Nephron progenitor cell (in vitro differentiated cells): ENCODE measurements at regions not wholly inside any gene's neighbourhood (a gene's known extent, or its start where the extent isn't known, plus 50 kb on each side); places are given as distances from the start of the nearest gene placed in this dataset.
"Not testable (repeated sequence)": the region's sequence is repeated elsewhere in the genome, so short reads cannot be mapped to it uniquely, and the experiment has no call there.

ENCODE experiments used
- DNase-seq: peaks from one replicate; pipeline ENCODE4 v3.0.0; 2021
- H3K27ac Mint-ChIP-seq: 2 replicates; pipeline ENCODE4 v1.8.0; 2021; ENCODE audit warnings: mild to moderate bottlenecking, moderate library complexity, mixed read lengths
- H3K27me3 Mint-ChIP-seq: 2 replicates; pipeline ENCODE4 v1.8.0; 2021; ENCODE audit warnings: mild to moderate bottlenecking, low read depth, mixed read lengths; ENCODE audit not compliant: poor library complexity
- H3K36me3 Mint-ChIP-seq: 2 replicates; pipeline ENCODE4 v1.8.0; 2021; ENCODE audit warnings: low read depth, mixed read lengths
- H3K4me1 Mint-ChIP-seq: 2 replicates; pipeline ENCODE4 v1.8.0; 2021; ENCODE audit warnings: mixed read lengths
- H3K4me3 Mint-ChIP-seq: 2 replicates; pipeline ENCODE4 v1.8.0; 2021; ENCODE audit warnings: mild to moderate bottlenecking, moderate library complexity, mixed read lengths
- H3K9me3 Mint-ChIP-seq: 2 replicates; pipeline ENCODE4 v1.8.0; 2021; ENCODE audit warnings: mild to moderate bottlenecking, moderate library complexity, mixed read lengths
- CTCF ChIP-seq: fragments of 200-600 bp; sonication (generic); IDR thresholded peaks from 2 replicates; pipeline ENCODE4 v1.5.0; 2021; ENCODE audit warnings: antibody characterized with exemption

GRCh38 chr14:84927096-84927827 is 602.7 kb upstream of the FLRT2 start:
- no peaks in the 10 kb centered on the region for H3K9me3 Mint-ChIP-seq
- H3K4me1 Mint-ChIP-seq, result no peaks in the 10 kb centered on the region
- no peaks in the 10 kb centered on the region for H3K36me3 Mint-ChIP-seq
- no peaks in the 10 kb centered on the region for H3K27me3 Mint-ChIP-seq
- no peak overlapping the region for H3K4me3 Mint-ChIP-seq
- no peak for TF ChIP-seq CTCF
- no peak overlapping the region for H3K27ac Mint-ChIP-seq
- DNase-seq, result no peak

DNA sequence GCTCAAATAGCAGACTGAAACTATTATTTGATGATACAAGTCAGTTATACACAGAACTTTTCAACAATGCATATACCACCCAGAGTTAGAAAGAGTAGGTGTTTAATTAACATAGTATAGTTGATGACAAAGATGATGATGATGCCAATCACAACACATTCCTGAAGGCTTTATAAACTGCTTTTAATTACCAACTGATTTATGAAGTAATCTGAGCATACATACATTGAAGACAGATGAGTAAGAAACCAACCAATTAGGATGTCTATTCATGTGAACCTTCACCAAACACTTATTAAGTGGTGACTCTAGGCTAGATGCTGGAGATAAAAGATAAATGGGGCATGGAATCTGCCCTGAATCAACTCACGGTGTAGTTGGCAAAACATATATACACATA is 600.9 kb upstream of the FLRT2 start:
- H3K36me3 Mint-ChIP-seq, result no peaks in the 10 kb centered on the region
- TF ChIP-seq CTCF, result no peak
- no peaks in the 10 kb centered on the region for H3K4me1 Mint-ChIP-seq
- no peak overlapping the region for H3K27ac Mint-ChIP-seq
- H3K9me3 Mint-ChIP-seq, result peaks cover 2% of the 10 kb centered on the region
- no peak for DNase-seq
- H3K4me3 Mint-ChIP-seq, result no peak overlapping the region
- no peaks in the 10 kb centered on the region for H3K27me3 Mint-ChIP-seq

- H3K9me3 Mint-ChIP-seq, result peaks cover 10% of the 10 kb centered on the region
- H3K27ac Mint-ChIP-seq, result no peak overlapping the region
- H3K4me1 Mint-ChIP-seq, result no peaks in the 10 kb centered on the region
- no peak for TF ChIP-seq CTCF
- H3K36me3 Mint-ChIP-seq, result no peaks in the 10 kb centered on the region
- no peaks in the 10 kb centered on the region for H3K27me3 Mint-ChIP-seq
- DNase-seq, result no peak
- H3K4me3 Mint-ChIP-seq, result no peak overlapping the region
Measured at GRCh38 chr14:84929834-84930233, 600.1 kb upstream of the FLRT2 start.

GRCh38 chr14:84937016-84937415 is 592.9 kb upstream of the FLRT2 start:
- H3K9me3 Mint-ChIP-seq, result peaks cover 17% of the 10 kb centered on the region
- peaks cover 8% of the 10 kb centered on the region for H3K4me1 Mint-ChIP-seq
- DNase-seq, result no peak
- H3K27ac Mint-ChIP-seq, result no peak overlapping the region
- no peaks in the 10 kb centered on the region for H3K36me3 Mint-ChIP-seq
- H3K27me3 Mint-ChIP-seq, result peaks cover 7% of the 10 kb centered on the region
- no peak overlapping the region for H3K4me3 Mint-ChIP-seq
- TF ChIP-seq CTCF, result no peak

DNA sequence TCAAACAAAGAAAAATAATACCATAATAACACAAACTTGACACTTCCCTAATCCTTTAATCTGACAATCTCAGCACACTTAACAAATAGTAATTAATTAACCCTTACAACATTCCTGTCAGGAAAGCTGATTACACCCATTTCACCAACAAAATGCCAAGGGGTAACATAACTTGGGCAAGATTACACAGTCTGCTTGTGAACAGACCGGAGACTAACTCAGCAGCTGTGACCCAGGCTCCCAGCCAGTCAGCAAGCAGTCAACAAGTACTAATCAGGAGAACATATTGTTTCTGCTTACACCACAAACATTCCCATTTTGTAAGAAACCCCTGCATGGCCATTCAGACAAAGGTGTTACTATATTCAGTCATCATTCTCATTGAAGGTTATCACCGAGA is 592.5 kb upstream of the FLRT2 start:
- DNase-seq, result no peak
- Mint-ChIP-seq H3K4me3 (no peak overlapping the region), H3K9me3 (peaks cover 17% of the 10 kb centered on the region), H3K27ac (no peak overlapping the region), H3K36me3 (no peaks in the 10 kb centered on the region), H3K27me3 (peaks cover 7% of the 10 kb centered on the region), H3K4me1 (peaks cover 8% of the 10 kb centered on the region)
- TF ChIP-seq CTCF, result no peak

GRCh38 chr14:84944901-84945300 is 585.0 kb upstream of the FLRT2 start:
- H3K36me3 Mint-ChIP-seq, H3K4me1 Mint-ChIP-seq, H3K27ac Mint-ChIP-seq, DNase-seq, H3K9me3 Mint-ChIP-seq, H3K4me3 Mint-ChIP-seq, H3K27me3 Mint-ChIP-seq: not testable (repeated sequence)
